ENCODE measurements at regions not wholly inside any gene's neighbourhood (a gene's known extent, or its start where the extent isn't known, plus 50 kb on each side); places are given as distances from the start of the nearest gene placed in this dataset.

DNA sequence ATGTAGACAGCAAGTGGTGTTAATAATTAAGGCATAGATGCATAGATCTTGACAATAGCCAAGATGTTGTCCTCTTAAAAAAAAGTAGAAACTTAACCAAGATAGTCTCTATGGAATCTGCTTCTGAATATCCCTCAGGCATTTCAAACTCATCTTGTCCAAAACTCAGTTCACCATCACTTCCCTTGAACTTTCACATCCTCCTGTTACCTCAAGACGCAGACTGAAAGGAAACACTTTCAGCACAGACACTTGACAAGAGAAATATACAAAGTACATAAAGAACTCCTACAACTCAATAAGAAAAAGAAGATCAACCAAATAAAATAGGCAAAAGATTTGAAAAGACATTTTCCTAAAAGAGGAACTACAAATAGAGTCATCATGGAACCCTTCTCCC, 451.1 kb downstream of the FOXO1 start:
- Histone ChIP-seq H3K4me1 (ENCODE audit: control insufficient read depth, insufficient read depth, low read length) (no peaks in the 10 kb centered on the region), H3K9me3 (ENCODE audit: control insufficient read depth in 2 of 2, low read length in 2 of 2) (no peaks in the 10 kb centered on the region), H3K36me3 (ENCODE audit: control insufficient read depth in 2 of 2, insufficient read depth in 2 of 2, low read length in 2 of 2) (no peaks in the 10 kb centered on the region), H3K27ac (ENCODE audit: low read length) (no peak overlapping the region), H3K27me3 (ENCODE audit: control insufficient read depth in 1 of 2, insufficient read depth in 2 of 2, low read length in 2 of 2) (no peaks in the 10 kb centered on the region), H3K9ac (ENCODE audit: low read length in 2 of 2) (no peak overlapping the region), H3K4me3 (ENCODE audit: low read length in 2 of 2) (no peak overlapping the region)

DNA sequence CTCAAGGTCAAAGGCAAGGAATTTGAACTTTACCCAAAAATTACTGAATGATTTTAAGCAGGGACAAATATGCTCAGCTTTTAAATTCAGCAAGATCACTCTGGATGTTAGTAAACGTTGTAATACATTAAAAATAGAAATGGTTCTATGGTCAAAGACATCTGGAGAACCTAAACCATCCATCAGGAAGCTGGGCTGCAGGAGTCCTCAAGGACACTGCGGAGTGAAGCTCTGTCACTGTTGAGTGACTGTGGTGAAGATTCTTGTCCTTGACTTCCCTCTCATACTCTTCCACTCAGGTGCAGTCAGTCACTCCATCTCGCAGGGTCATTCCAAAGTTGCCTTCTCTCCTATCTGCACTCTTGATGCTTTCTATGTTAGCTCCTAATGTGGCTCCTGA, 450.7 kb downstream of the FOXO1 start:
- Histone ChIP-seq H3K4me3 (ENCODE audit: low read length in 2 of 2) (no peak overlapping the region), H3K9me3 (ENCODE audit: control insufficient read depth in 2 of 2, low read length in 2 of 2) (no peaks in the 10 kb centered on the region), H3K9ac (ENCODE audit: low read length in 2 of 2) (no peak overlapping the region), H3K27me3 (ENCODE audit: control insufficient read depth in 1 of 2, insufficient read depth in 2 of 2, low read length in 2 of 2) (no peaks in the 10 kb centered on the region), H3K27ac (ENCODE audit: low read length) (no peak overlapping the region), H3K36me3 (ENCODE audit: control insufficient read depth in 2 of 2, insufficient read depth in 2 of 2, low read length in 2 of 2) (no peaks in the 10 kb centered on the region), H3K4me1 (ENCODE audit: control insufficient read depth, insufficient read depth, low read length) (no peaks in the 10 kb centered on the region)

DNA sequence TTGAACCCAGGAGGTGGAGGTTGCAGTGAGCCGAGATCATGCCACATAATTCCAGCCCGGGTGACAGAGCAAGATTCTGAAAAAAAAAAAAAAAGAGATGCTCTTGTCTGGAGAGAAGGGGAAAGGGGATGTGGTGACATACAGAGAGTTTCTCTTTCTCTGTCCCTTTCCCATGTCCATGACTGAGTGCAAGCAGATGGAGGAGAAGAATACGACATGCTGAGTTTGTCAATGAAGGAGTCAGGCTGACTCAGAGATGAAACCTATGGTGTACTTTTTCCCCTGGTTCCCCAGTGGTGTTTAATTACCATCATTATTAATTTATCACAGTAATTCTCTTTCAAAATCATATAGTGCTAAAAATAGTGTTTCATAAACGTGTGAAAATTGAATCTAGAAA, 448.8 kb downstream of the FOXO1 start:
- H3K4me3 ChIP-seq (ENCODE audit: low read length in 2 of 2): no peak overlapping the region
- no peak overlapping the region for H3K27ac ChIP-seq (ENCODE audit: low read length)
- H3K4me1 ChIP-seq (ENCODE audit: control insufficient read depth, insufficient read depth, low read length): no peaks in the 10 kb centered on the region
- no peaks in the 10 kb centered on the region for H3K36me3 ChIP-seq (ENCODE audit: control insufficient read depth in 2 of 2, insufficient read depth in 2 of 2, low read length in 2 of 2)
- no peaks in the 10 kb centered on the region for H3K9me3 ChIP-seq (ENCODE audit: control insufficient read depth in 2 of 2, low read length in 2 of 2)
- no peaks in the 10 kb centered on the region for H3K27me3 ChIP-seq (ENCODE audit: control insufficient read depth in 1 of 2, insufficient read depth in 2 of 2, low read length in 2 of 2)
- no peak overlapping the region for H3K9ac ChIP-seq (ENCODE audit: low read length in 2 of 2)

DNA sequence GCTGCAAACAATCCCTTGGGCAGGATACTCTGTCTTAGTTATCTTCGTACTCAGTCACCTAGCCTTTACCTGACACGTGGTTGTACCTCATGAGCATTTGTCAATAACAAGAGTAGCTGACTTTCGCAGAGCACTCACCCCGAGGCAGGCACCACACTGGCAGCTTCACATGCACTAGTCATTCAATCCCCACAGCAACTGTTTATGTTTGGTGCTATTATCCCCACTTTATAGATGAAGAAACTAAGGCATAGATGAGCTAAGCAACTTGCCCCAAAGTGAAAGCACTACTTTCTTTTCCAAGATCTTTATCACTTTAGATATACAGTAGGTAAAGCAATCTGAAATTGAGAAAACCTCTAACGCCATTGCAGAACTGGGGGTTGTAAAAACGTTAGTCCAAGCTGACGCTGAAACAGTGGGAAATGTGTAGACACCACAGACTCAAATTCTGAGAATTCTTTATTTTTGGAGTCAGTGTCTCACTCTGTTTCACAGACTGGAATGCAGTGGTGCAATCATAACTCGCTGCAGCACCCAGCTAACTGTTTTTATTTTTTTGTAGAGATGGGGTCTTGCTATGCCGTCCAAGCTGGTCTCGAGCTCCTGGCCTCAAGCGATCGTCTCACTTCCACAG, 446.0 kb downstream of the FOXO1 start:
- no peak overlapping the region for H3K27ac ChIP-seq (ENCODE audit: low read length)

DNA sequence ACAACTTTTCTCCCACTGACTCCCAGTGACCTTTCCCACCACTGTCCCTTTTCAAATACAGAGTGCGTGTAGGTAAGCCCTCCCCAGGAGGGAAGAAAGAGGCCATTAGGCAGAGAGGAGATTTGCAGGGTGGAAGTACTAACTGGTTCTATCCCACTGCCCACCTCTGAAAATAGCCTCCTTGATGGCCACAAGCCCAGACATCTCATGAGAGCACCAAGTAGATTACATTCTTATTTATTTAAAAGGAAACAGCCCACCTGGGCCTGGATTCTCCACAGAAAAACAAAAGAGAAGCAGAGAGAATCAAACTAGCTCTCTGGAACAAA, 445.3 kb downstream of the FOXO1 start:
- Histone ChIP-seq H3K36me3 (ENCODE audit: control insufficient read depth in 2 of 2, insufficient read depth in 2 of 2, low read length in 2 of 2) (no peaks in the 10 kb centered on the region), H3K4me1 (ENCODE audit: control insufficient read depth, insufficient read depth, low read length) (no peaks in the 10 kb centered on the region), H3K9ac (ENCODE audit: low read length in 2 of 2) (no peak overlapping the region), H3K4me3 (ENCODE audit: low read length in 2 of 2) (no peak overlapping the region), H3K27me3 (ENCODE audit: control insufficient read depth in 1 of 2, insufficient read depth in 2 of 2, low read length in 2 of 2) (no peaks in the 10 kb centered on the region), H3K27ac (ENCODE audit: low read length) (peak overlapping the region; percentile 41), H3K9me3 (ENCODE audit: control insufficient read depth in 2 of 2, low read length in 2 of 2) (no peaks in the 10 kb centered on the region)

More for the DNA sequence above, 446.0 kb downstream of the FOXO1 start:
- Histone ChIP-seq H3K27me3 (ENCODE audit: control insufficient read depth in 1 of 2, insufficient read depth in 2 of 2, low read length in 2 of 2) (no peaks in the 10 kb centered on the region), H3K9me3 (ENCODE audit: control insufficient read depth in 2 of 2, low read length in 2 of 2) (no peaks in the 10 kb centered on the region), H3K4me3 (ENCODE audit: low read length in 2 of 2) (no peak overlapping the region), H3K4me1 (ENCODE audit: control insufficient read depth, insufficient read depth, low read length) (no peaks in the 10 kb centered on the region), H3K9ac (ENCODE audit: low read length in 2 of 2) (no peak overlapping the region), H3K36me3 (ENCODE audit: control insufficient read depth in 2 of 2, insufficient read depth in 2 of 2, low read length in 2 of 2) (no peaks in the 10 kb centered on the region)

DNA sequence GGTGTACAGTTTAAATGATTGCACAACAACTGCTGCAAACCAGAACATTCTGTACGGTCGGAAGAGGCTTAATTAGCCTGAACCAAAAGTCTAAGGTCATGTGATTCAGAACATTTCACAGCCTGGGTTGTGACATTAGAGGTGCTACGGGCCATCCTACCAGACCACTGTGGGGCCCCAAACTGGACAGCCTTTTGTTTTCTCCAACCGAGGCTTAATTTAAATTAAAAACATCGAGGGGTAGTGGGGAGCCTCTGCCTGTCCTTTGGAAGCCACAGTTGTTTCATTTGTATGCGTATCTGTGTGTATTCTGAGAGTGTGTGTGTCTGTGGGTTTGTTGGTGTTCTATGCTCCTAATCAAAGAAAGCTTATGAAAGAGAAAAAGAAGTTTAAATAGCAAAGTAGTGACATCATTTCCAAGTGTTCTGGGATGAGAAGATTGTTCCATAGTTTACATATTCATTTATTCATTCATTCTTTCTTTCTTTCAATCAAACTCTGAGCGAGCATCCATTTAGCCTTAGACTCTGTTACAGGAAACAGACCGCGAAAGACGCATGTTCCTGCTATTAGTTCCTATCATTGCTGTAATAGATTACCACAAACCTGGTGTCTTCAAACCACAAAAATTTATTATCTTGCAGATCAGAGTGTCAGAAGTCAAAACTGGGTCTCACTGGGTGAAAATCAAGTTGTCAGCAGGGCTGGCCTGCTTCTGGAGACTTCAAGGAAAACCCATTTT, 444.8 kb downstream of the FOXO1 start:
- no peaks in the 10 kb centered on the region for H3K9me3 ChIP-seq (ENCODE audit: control insufficient read depth in 2 of 2, low read length in 2 of 2)
- no peaks in the 10 kb centered on the region for H3K4me1 ChIP-seq (ENCODE audit: control insufficient read depth, insufficient read depth, low read length)
- H3K9ac ChIP-seq (ENCODE audit: low read length in 2 of 2): no peak overlapping the region
- no peaks in the 10 kb centered on the region for H3K36me3 ChIP-seq (ENCODE audit: control insufficient read depth in 2 of 2, insufficient read depth in 2 of 2, low read length in 2 of 2)
- no peak overlapping the region for H3K4me3 ChIP-seq (ENCODE audit: low read length in 2 of 2)
- no peaks in the 10 kb centered on the region for H3K27me3 ChIP-seq (ENCODE audit: control insufficient read depth in 1 of 2, insufficient read depth in 2 of 2, low read length in 2 of 2)
- peak overlapping the region; percentile 41 for H3K27ac ChIP-seq (ENCODE audit: low read length)

DNA sequence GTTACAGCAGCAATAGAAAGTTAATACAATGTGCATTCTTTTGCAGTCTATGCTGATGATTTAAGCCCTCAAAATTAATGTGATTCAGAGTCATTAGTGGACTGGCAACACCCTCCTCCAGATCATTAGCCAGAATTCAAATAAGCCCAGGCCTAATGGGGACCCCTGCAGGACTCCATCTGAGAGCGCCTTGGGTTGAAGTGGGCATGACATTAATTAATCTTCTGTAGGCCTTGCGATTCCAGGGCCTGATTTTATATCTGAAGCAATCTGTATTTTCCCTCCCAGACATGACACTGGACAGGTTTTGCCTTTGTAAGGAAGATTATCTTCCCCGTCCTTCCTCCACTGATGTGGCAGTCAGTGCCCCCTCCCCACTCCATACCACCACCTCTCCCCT, 442.9 kb downstream of the FOXO1 start:
- Histone ChIP-seq H3K36me3 (ENCODE audit: control insufficient read depth in 2 of 2, insufficient read depth in 2 of 2, low read length in 2 of 2) (no peaks in the 10 kb centered on the region), H3K4me1 (ENCODE audit: control insufficient read depth, insufficient read depth, low read length) (no peaks in the 10 kb centered on the region), H3K4me3 (ENCODE audit: low read length in 2 of 2) (no peak overlapping the region), H3K9ac (ENCODE audit: low read length in 2 of 2) (no peak overlapping the region), H3K27me3 (ENCODE audit: control insufficient read depth in 1 of 2, insufficient read depth in 2 of 2, low read length in 2 of 2) (no peaks in the 10 kb centered on the region), H3K9me3 (ENCODE audit: control insufficient read depth in 2 of 2, low read length in 2 of 2) (no peaks in the 10 kb centered on the region), H3K27ac (ENCODE audit: low read length) (no peak overlapping the region)

DNA sequence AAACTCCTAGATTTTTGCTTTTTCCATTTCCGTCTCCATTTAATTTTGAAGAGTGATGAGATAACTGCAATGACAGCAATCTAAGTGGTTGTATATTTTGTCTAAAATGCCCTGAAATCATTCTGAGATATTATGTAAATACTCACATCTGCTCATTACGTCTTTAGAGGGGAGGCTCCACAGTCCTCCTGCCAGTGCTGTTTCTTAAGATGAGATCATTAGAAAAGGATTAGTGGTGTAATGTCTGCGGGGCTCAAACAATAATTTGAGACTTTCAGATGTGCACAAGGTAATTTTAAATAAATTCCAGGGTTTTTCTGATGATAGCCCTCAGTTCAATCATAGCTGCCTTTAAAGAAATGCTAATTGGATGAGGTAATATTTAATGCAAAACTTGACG, 437.9 kb downstream of the FOXO1 start:
- Histone ChIP-seq H3K27me3 (ENCODE audit: control insufficient read depth in 1 of 2, insufficient read depth in 2 of 2, low read length in 2 of 2) (no peaks in the 10 kb centered on the region), H3K4me1 (ENCODE audit: control insufficient read depth, insufficient read depth, low read length) (no peaks in the 10 kb centered on the region), H3K36me3 (ENCODE audit: control insufficient read depth in 2 of 2, insufficient read depth in 2 of 2, low read length in 2 of 2) (no peaks in the 10 kb centered on the region), H3K27ac (ENCODE audit: low read length) (no peak overlapping the region), H3K4me3 (ENCODE audit: low read length in 2 of 2) (no peak overlapping the region), H3K9ac (ENCODE audit: low read length in 2 of 2) (no peak overlapping the region), H3K9me3 (ENCODE audit: control insufficient read depth in 2 of 2, low read length in 2 of 2) (no peaks in the 10 kb centered on the region)

DNA sequence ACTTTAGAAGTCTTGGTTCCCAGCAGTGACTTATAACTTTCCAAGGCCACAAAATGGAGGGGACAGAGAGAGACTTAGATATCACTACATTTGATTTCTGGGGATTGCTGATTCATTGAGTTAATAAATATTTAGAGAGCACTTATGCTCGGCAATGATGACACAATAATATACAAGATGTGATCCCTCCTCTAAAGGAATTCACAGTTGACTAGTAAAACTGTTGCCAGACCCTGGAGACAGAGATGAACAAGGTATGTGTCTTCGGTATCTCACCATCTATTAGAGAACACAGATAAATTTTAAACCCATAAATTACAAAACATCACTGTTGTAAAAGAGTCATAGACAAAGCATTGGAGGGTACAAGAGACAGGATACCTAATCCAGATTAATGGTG, 437.5 kb downstream of the FOXO1 start:
- Histone ChIP-seq H3K27ac (ENCODE audit: low read length) (no peak overlapping the region), H3K27me3 (ENCODE audit: control insufficient read depth in 1 of 2, insufficient read depth in 2 of 2, low read length in 2 of 2) (no peaks in the 10 kb centered on the region), H3K9me3 (ENCODE audit: control insufficient read depth in 2 of 2, low read length in 2 of 2) (no peaks in the 10 kb centered on the region)

DNA sequence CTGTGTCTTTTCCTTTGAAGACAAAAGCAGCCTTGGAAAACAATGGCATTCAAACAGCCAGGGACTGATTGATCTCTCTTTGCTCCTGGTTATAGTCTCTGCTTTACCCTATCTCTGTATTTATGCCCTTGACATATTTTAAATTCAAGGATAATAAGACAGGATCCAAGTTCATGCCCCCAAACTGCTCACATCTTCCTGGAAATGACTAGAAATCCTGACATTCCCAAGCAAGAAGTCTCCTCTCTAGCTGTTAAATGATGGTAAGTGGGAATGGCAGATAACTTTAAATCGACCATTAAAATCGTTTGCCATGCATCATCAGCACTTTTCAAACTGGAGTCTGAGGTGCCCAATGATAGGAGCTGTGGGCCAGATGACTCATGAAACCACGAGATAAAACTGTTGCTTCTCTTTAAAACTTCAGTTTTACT, 435.6 kb downstream of the FOXO1 start:
- no peaks in the 10 kb centered on the region for H3K36me3 ChIP-seq (ENCODE audit: control insufficient read depth in 2 of 2, insufficient read depth in 2 of 2, low read length in 2 of 2)
- no peak overlapping the region for H3K27ac ChIP-seq (ENCODE audit: low read length)

More for the DNA sequence above, 437.5 kb downstream of the FOXO1 start:
- Histone ChIP-seq H3K4me1 (ENCODE audit: control insufficient read depth, insufficient read depth, low read length) (no peaks in the 10 kb centered on the region), H3K36me3 (ENCODE audit: control insufficient read depth in 2 of 2, insufficient read depth in 2 of 2, low read length in 2 of 2) (no peaks in the 10 kb centered on the region), H3K4me3 (ENCODE audit: low read length in 2 of 2) (no peak overlapping the region), H3K9ac (ENCODE audit: low read length in 2 of 2) (no peak overlapping the region)

DNA sequence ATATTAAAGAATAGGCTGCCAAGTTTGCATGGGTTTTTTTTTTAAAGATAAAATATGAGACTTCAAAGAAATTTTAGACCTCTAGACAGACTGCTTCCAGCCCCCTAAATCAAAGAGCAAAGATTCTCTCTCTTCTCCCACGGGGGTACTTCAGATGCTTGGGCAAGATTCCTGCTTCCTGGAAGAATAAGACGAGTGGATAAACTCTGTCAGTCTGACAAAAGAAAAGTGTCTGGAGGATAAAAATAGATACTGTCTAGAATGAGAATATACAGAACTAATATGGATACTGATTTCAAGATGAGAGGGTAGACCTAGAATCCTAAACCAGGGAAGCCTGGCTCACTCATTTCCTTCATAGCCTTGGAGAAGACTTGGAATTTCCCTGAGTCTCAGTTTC, 435.1 kb downstream of the FOXO1 start:
- Histone ChIP-seq H3K9ac (ENCODE audit: low read length in 2 of 2) (no peak overlapping the region), H3K36me3 (ENCODE audit: control insufficient read depth in 2 of 2, insufficient read depth in 2 of 2, low read length in 2 of 2) (no peaks in the 10 kb centered on the region), H3K9me3 (ENCODE audit: control insufficient read depth in 2 of 2, low read length in 2 of 2) (no peaks in the 10 kb centered on the region), H3K27ac (ENCODE audit: low read length) (no peak overlapping the region), H3K4me1 (ENCODE audit: control insufficient read depth, insufficient read depth, low read length) (no peaks in the 10 kb centered on the region), H3K27me3 (ENCODE audit: control insufficient read depth in 1 of 2, insufficient read depth in 2 of 2, low read length in 2 of 2) (no peaks in the 10 kb centered on the region), H3K4me3 (ENCODE audit: low read length in 2 of 2) (no peak overlapping the region)

More for the DNA sequence above, 435.6 kb downstream of the FOXO1 start:
- no peak overlapping the region for H3K9ac ChIP-seq (ENCODE audit: low read length in 2 of 2)
- no peaks in the 10 kb centered on the region for H3K4me1 ChIP-seq (ENCODE audit: control insufficient read depth, insufficient read depth, low read length)
- no peaks in the 10 kb centered on the region for H3K27me3 ChIP-seq (ENCODE audit: control insufficient read depth in 1 of 2, insufficient read depth in 2 of 2, low read length in 2 of 2)
- H3K9me3 ChIP-seq (ENCODE audit: control insufficient read depth in 2 of 2, low read length in 2 of 2): no peaks in the 10 kb centered on the region
- H3K4me3 ChIP-seq (ENCODE audit: low read length in 2 of 2): no peak overlapping the region
